HG02610 (cell line): ENCODE measurements at regions not wholly inside any gene's neighbourhood (a gene's known extent, or its start where the extent isn't known, plus 50 kb on each side); places are given as distances from the start of the nearest gene placed in this dataset.
"Not testable (repeated sequence)": the region's sequence is repeated elsewhere in the genome, so short reads cannot be mapped to it uniquely, and the experiment has no call there.

ENCODE experiments used
- ATAC-seq: cut with Tn5 transposase; IDR thresholded peaks from one replicate; pipeline ENCODE4 v1.9.1; 2021; ENCODE audit warnings: mild to moderate bottlenecking, moderate library complexity; ENCODE audit not compliant: unreplicated experiment

- ATAC-seq, result no peak
Observed at GRCh38 chr7:51847461-51848134, 531.0 kb upstream of the COBL start.

DNA sequence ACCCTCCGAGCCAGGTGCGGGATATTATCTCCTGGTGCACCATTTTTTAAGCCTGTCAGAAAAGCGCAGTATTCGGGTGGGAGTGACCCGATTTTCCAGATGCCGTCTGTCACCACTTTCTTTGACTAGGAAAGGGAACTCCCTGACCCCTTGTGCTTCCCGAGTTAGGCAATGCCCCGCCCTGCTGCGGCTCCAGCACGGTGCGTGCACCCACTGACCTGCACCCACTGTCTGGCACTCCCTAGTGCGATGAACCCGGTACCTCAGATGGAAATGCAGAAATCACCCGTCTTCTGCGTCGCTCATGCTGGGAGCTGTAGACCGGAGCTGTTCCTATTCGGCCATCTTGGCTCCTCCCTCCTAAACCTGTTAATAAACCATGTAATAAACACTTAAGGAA, 522.5 kb upstream of the COBL start:
- not testable (repeated sequence) for ATAC-seq

GRCh38 chr7:51827631-51828030, 511.0 kb upstream of the COBL start:
- no peak for ATAC-seq

GRCh38 chr7:51824050-51824449, 507.4 kb upstream of the COBL start:
- no peak for ATAC-seq

DNA sequence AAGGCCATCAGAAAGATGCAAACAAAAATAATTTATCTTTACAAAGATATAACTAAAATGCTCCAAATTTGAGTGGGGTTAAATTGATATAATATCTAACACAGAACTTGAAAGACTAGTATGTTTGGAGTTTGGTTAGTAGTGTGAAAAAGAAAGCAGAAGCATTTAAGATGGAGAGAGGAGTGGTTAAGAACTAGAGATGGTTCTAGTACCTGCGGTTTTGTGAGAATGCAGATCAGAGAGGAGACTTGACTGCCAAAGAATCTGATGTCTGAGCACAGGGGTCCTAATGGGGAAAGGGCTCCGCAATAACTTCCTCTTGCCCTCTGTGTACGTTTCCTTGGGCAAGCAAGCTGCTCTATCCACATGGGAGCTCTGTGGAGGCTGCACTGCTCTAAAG, 506.8 kb upstream of the COBL start:
- no peak for ATAC-seq

DNA sequence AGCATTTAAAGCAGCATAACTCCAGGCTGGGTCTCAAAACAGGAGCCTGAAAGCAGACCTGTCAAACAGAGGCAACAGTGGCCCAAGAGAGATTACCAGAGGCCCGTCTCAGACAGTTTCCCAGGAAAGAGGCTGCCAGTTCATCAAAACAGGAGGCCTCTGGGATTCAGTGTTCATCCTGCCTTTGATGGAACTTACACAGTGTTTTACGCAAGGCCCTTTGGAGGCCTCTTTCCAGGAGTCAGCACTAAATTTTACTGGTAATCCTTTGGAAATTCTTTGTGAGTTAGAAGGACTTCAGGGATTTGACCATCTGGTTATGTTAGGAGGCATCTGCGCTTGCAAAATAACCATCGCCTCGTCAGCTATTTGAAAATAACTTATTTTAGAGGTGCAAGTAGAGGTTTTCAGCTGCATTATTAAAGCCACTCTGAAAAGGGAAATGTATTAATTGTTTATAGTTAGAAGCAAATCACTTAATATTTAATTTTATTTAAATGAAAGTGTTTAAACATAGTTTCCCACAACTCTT, 501.2 kb upstream of the COBL start:
- ATAC-seq, result no peak

GRCh38 chr7:51805783-51806431, 489.3 kb upstream of the COBL start:
- ATAC-seq, result not testable (repeated sequence)

GRCh38 chr7:51802718-51803117, 486.1 kb upstream of the COBL start:
- ATAC-seq, result no peak

GRCh38 chr7:51797371-51797770, 480.8 kb upstream of the COBL start:
- no peak for ATAC-seq

DNA sequence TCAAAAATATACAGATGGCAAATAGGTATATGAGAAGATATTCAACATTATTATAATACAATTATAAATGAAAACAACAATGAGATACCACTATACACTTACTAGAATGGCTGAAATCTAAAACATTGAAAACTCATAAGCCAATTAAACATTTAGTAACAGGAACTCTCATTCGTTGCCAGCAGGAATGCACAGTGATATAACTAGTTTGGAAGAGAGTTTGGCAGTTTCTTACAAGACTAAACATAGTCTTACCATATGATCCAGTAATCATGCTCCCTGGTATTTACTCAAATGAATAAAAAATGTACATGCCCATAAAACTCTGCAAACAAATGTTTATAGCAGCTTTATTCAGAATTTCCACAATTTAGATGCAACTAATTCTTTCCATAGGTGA, 476.2 kb upstream of the COBL start:
- no peak for ATAC-seq

- ATAC-seq, result no peak
Observed at GRCh38 chr7:51789489-51789888, 472.9 kb upstream of the COBL start.

- no peak for ATAC-seq
Observed at GRCh38 chr7:51786284-51786683, 469.7 kb upstream of the COBL start.

- ATAC-seq, result no peak
Observed at GRCh38 chr7:51785876-51786275, 469.3 kb upstream of the COBL start.

DNA sequence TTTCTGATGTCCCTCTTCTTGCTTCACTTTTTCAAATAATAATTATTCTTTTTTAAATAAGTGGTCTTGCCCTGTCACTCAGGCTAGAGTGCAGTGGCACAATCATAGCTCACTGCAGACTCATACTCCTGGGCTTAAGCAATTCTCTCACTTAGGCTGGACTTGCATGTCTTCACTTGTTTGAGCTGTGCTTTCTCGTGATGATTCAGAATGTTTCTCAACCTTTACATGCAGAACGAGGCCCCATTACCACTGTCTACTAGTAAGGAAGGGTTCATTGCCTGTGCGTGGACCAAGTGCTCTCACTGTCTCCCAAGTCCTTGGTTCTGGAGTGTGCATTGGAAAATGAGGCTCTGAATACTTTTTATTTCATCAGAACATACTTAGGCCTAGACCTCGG, 468.6 kb upstream of the COBL start:
- ATAC-seq, result no peak

DNA sequence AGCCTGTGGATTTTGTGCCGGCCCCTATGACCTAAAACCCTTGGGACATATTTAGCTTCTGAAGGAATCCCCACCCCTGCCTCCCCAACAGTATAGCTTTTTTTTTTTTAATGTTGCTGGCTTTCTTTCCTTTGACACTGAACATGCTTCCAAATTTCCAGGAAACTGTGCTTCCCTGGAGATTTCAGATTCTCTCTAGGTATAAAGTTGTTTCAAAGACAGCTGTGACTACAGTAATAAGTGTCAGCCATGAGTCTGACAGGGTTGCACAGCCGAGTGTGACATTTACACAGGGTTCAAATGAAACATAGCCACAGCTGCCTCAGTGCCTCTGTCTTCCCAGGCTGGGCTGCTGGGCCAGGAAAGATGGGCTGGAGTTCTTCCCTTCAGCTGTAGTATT, 466.6 kb upstream of the COBL start:
- ATAC-seq, result no peak

DNA sequence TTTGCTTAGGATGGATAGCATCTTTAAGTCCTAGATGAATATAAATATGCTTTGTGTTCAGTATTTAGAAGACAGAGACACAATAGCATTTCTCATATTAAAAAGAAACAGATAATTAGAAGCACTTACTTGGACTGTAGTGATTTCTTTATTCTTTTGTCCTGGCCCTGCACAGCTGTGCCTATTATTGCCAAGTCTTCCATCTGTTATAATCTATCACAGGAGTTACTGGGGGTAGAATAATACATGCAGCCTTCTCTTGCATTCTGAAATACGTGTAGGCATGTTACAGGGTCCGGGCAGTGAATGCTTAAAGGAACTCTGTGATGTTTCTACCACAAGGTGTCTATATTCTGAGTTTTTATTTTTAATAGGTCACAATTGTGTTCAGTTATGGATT, 461.5 kb upstream of the COBL start:
- no peak for ATAC-seq

- ATAC-seq, result no peak
Observed at GRCh38 chr7:51774178-51774577, 457.6 kb upstream of the COBL start.

DNA sequence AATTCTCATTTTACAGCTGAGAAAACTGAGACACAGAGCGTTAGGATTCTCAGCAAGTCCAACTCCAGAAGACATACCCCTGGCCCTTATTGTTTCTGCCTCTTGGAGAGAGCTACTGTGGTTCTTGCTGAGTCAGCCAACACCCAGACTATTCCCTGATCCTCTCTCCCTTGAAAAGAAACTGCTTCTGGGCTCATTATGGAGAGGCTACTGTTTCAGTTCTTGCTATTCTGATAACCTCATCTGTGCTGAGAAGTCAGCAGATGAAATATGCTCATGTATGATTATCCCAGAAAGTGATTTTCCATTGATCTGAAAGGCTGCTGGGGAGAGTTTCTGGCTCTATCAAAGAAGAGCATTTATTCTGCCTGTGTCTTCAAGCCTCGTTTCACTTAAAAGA, 455.6 kb upstream of the COBL start:
- ATAC-seq, result no peak

GRCh38 chr7:51764976-51765375, 448.4 kb upstream of the COBL start:
- ATAC-seq, result no peak

DNA sequence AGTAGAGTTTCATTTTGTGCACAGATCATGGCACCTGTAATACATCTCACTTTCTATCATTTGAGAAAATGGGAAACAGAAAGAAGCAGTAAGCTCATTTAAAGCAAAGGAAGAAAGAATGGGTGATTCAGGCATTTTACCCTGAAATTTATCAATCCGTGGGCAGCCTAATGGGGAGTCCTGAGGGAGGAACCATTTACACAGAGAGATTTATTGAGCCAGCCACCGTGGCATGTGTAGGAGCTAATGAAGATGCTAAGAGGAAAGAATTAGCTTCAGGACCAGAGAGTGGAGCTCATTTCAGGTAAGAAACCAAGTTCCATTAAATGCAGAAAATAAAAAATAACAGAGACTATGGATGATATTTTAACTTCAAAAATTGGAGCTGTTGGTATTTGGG, 443.4 kb upstream of the COBL start:
- ATAC-seq, result no peak

GRCh38 chr7:51757960-51758359, 441.4 kb upstream of the COBL start:
- no peak for ATAC-seq

DNA sequence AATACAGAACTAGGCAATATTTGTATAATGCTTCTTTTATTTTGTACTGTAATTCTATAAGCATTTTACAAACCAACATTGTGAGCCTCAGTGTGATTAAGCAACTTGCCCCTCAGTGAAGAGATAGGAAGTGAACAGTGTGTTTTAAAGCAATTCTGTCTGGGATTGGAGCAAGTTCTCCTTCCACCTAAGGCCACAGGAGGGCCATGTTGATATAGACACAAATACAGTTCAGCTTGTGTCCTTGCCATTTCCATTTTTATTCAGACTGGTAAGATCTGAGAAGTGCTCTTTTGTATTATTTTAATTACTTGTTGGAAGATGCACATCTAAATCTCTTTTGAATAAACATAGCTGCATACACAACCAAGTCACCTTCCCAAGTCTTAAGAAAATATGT, 416.3 kb upstream of the COBL start:
- no peak for ATAC-seq

- ATAC-seq, result no peak
Observed at GRCh38 chr7:51732116-51732515, 415.5 kb upstream of the COBL start.
